ENCODE measurements at regions not wholly inside any gene's neighbourhood (a gene's known extent, or its start where the extent isn't known, plus 50 kb on each side); places are given as distances from the start of the nearest gene placed in this dataset.

GRCh38 chr13:68808456-68808855 lies 1299.2 kb upstream of the ATXN8OS start:
- Histone ChIP-seq H3K27ac (ENCODE audit: control insufficient read depth, insufficient read depth) (no peak overlapping the region), H3K4me1 (ENCODE audit: control insufficient read depth, insufficient read depth, low read length) (no peaks in the 10 kb centered on the region), H3K36me3 (ENCODE audit: control insufficient read depth in 2 of 2, insufficient read depth in 2 of 2, low read length in 1 of 2) (no peaks in the 10 kb centered on the region), H3K9ac (ENCODE audit: control insufficient read depth, insufficient read depth, low read length) (no peak overlapping the region), H4K20me1 (ENCODE audit: control insufficient read depth, insufficient read depth) (no peaks in the 10 kb centered on the region), H3K79me2 (ENCODE audit: control insufficient read depth, insufficient read depth, low read length) (no peaks in the 10 kb centered on the region), H2AFZ (ENCODE audit: control insufficient read depth, low read depth, low read length) (no peak overlapping the region), H3K4me3 (no peak overlapping the region), H3K4me2 (ENCODE audit: control insufficient read depth, insufficient read depth) (no peak overlapping the region), H3K9me3 (replicated peaks; ENCODE audit: control insufficient read depth, insufficient read depth, low read length) (no peaks in the 10 kb centered on the region), H3K27me3 (replicated peaks in 1 of 2; ENCODE audit: control insufficient read depth in 2 of 2, insufficient read depth in 2 of 2, low read length in 1 of 2) (no peaks in the 10 kb centered on the region)
- TF ChIP-seq SMAD5 (IDR thresholded peaks at IDR 0.05; ENCODE audit: low read depth) (no peak), BCL3 (IDR thresholded peaks at IDR 0.05; ENCODE audit: borderline replicate concordance, insufficient read depth, low read depth, low read length, poor library complexity, severe bottlenecking) (no peak), ATF2 (IDR thresholded peaks at IDR 0.05; ENCODE audit: low read length) (no peak), CREB1 (IDR thresholded peaks at IDR 0.05; ENCODE audit: low read depth) (no peak), ETV6 (conservative IDR thresholded peaks at IDR 0.05 in 1 of 2, IDR thresholded peaks at IDR 0.05 in 1 of 2; ENCODE audit: borderline replicate concordance in 1 of 2, low read depth in 1 of 2) (no peak), NBN (IDR thresholded peaks at IDR 0.05) (no peak), YY1 (IDR thresholded peaks at IDR 0.05; ENCODE audit: low read depth, low read length) (no peak), ZNF592 (IDR thresholded peaks at IDR 0.05) (no peak), PAX5 (IDR thresholded peaks at IDR 0.05; ENCODE audit: borderline replicate concordance, low read depth, low read length) (no peak)
- ChIA-PET RAD21 (ENCODE audit: unreplicated experiment) (no interaction called here), CTCF (no interaction called here), SMC1A (ENCODE audit: uncharacterized antibody, unreplicated experiment) (no interaction called here), POLR2A (no interaction called here)
- no peak for DNase-seq (ENCODE audit: low read depth, low spot score)
- no peak for ATAC-seq
- WGBS (ENCODE audit: insufficient coverage, insufficient replicate concordance, low lambda C conversion rate, missing lambda C conversion rate), result 0% methylated on average over 3 of the region's 3 CpGs
- no peak for FAIRE-seq
- in situ Hi-C loops (cut with MboI), result no loop called here
- intact Hi-C loops (cut with micrococcal nuclease; ENCODE audit: unreplicated experiment), result no loop called here
- no TSS peak for BruUV-seq (replicated peaks)
